Activated CD8-positive, alpha-beta memory T cell treated with anti-CD3 and anti-CD28 coated beads for 24 hours (primary cell): ENCODE measurements at regions not wholly inside any gene's neighbourhood (a gene's known extent, or its start where the extent isn't known, plus 50 kb on each side); places are given as distances from the start of the nearest gene placed in this dataset.
"Not testable (repeated sequence)": the region's sequence is repeated elsewhere in the genome, so short reads cannot be mapped to it uniquely, and the experiment has no call there.

Experiments used
- DNase-seq: peaks from one replicate; pipeline ENCODE4 v3.0.0-alpha.2; 2020

DNA sequence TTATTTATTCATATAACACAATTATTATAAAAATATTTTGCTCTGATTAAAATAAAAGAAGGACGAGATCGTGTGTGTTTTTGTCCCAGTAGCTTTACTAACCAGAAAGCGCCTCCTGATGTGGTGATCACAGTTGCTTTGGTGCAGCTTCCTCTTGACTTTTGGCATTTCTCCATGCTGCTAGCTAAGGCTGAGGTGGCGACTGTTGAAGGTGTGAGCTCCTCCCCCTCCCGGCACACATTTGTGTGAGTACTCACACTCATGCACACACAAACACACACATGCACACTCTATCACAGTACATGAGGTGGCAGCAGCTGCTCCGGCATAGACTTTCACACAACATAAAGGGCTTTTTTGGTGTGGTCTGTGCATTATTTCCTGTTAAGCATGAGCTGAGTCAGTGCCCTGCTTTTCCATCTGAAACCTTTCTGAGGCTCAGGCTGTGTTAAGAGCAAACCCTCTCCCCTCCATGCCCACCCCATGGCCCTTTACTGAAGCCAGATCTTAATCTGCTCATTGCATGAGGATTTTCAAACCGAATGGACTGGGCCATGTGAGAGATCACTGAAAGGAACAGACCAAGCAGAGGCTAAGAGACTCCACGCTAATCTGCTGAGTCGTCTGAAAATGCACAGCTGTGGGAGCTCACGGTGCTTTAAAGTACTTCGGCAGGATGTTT, 53.3 kb downstream of the FOXD4L1 start:
- DNase-seq = peak; percentile 77

DNA sequence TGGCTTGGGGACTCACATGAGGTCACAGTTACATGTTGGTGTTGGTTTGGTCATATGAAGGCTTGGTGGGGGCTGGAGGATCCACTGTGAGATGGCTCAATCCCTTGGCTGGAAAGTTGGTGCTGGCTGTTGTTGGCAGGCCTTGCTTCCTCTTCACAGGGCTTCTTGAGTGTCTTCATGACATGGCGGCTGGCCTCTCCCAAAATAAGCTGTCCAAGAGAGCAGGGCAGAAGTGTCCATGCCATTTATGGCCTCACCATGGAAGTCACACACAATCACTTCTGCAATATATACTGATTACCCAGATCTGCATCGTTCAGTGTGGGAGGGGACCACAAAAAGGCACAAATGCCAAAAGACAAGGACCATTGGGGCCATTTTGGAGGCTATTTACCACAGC, 61.4 kb downstream of the FOXD4L1 start:
- not testable (repeated sequence) for DNase-seq

DNA sequence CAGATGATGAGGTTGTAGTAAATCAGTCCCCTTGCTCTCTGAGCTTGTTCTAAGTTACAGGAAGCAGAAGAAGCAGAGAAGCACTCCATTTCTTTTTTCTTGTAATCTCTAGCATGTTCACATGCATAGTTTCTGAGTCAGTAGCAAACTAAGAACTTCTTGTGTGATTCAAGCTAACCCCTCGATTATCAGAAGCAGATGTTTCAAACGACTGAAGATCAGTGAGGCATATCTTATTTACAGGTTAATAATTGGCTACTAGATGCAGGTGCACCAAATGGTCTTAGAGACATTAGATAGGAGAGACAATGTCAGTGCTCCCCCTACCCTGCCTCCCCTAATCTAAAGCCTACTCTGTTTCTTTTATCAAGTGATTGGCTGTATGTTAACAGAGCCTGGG, 64.2 kb downstream of the FOXD4L1 start:
- DNase-seq = not testable (repeated sequence)

DNA sequence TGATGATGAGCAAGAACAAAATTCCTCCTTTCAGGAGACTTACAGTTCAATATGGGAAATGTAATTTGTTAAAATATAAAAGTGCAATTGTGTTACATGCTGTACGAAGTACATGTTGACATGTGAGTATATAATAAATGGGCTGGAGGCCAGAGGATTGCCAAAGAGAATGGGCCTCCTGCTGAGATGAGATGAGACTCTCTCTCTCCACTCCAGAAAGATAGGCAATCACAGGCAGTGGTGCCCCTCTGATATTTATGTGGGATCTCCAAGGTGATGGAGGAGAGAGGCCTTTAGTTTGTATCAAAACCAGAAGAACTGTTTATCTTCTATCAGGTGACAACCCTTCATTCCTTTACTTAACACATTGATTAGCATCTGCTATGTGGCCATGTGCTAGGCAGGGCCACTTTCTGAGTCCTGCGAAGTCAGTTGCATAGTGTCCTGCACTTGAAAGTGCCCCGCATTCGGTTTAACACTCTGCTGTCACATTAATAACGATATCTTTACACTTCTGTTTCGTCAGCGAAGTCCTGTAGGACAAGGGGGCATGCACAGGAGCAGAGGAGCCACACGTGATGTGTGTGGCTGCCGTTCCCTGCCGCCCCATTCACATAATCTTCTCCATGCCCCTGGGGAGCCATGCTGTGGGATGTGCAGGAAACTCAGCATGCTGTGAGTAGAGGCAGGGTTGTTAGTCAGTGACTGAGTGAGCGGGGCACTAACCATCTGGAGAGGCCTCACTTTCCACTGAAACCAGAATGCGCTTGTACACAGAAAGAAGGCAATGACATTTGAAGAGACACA, 60.2 kb upstream of the RABL2A start:
- DNase-seq = not testable (repeated sequence)

DNA sequence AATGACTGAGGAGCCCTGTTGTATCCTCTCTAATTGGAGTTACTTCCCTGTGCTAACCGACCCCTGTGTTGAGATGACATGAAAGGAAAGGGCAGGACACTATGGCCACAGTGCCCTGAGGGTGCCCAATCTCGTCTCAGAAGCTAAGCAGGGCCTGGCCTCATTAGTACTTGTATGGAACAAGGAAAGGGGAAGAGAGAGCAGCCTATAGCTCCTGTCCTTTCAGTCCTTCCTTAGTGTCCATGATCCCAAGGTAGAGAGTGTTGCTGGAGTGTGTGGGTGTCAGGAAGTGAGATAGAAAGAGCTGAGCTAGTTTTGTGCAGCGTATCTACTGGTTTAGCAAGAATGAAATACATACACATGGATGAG, 59.6 kb upstream of the RABL2A start:
- not testable (repeated sequence) for DNase-seq

DNA sequence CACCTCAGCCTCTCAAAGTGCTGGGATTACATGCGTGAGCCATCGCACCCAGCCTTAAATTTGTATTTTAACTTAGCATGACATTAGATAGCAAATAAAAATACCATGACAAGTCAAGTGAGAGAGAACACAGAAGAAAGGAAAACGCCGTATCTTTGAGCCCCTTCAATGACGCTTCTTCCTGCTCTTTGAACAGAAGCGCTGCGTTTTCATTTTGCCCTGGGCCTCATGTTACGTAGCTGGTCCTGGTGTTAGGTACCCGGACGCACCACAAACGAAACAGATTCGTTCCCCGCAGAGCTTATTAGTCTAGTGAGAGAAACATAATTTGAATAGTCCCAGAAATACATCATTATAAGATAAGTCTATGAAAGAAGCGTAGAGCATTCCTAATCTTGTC, 58.8 kb upstream of the RABL2A start:
- DNase-seq = not testable (repeated sequence)

DNA sequence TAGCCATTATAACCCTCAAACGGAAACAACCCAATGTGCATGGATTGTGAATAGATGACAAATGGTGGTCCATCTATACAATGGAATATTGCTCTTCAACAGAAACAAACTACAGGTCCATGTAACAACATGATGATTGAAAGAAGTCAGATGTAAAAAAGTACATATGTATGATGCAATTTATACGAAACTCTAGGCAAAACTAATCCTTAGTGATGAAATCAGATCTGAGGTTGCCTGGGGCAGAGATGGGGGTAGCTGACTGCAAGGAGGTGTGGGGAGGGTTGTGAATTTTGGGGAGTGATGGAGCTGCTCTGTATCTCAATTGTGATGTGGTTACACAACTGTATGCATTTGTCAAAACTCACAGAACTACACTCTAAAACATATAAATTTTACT, 57.0 kb upstream of the RABL2A start:
- DNase-seq = not testable (repeated sequence)

DNA sequence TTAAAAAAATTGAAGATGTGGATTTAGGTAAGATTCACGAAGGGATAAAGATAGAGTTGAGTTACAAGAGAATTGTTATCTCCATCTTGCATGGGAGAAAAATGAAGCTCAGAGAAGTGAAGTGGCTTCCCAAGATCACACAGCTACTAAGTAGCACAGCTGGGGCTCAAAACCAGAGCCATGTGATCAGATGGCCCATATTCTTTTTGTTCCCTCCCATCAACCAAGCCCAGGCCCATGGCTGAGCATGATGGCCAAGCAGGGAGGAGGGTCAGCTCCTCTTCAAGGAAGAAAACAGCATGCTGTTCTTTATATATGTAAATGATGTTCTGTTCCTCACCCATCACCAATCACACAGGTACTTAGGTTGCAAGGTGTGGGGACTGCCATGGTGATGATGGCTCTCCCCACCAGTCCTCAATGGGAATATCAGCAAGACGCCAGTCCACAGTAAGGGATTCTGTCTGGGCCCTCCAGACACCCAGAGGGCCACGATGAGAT, 56.5 kb upstream of the RABL2A start:
- not testable (repeated sequence) for DNase-seq

DNA sequence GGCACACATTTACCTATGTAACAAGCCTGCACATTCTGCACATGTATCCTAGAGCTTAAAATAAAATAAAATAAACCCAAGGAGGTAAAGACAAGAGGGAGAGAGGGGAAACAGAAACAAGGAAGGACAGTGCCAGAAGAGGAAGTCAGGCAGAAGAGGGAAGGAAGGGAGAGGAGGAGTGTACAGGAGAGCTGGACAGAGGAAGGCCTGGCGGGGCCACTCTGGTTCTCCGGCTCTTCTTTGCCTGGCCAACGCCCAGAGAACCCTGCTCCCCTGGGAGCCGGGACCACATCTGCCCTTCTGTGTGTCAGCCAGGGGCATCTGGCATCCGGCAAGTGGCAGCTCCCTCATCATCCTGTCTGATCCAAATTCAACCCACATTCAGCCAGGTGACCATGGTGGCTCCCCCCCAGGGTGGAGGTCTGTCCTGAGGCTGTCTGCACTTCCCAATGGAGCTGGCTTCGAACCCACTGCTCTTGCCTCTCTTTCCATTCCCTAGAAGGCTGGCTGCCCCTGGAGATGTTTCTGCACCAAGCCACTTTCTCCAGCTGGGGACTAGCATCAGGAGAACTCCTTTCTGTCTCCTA, 55.5 kb upstream of the RABL2A start:
- not testable (repeated sequence) for DNase-seq

DNA sequence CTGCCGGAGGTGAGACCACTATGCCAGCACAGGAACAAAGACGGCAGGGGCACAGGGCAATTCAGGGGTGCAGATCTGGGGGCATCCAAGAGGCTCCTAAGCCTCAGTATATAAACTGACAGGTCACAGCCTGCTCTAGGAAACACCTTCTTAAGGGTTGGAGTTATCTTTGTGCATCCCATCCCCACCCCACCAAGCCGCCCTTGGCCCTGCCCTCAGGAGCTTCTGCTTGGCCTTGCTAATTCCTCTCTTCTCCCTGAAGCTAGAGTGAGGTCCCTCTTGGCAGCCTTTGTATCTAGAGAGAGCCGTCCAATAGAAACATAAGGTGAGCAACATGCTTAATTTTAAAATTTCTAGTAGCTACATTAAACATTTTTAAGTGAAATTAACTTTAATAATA, 51.3 kb upstream of the RABL2A start:
- DNase-seq = not testable (repeated sequence)

DNA sequence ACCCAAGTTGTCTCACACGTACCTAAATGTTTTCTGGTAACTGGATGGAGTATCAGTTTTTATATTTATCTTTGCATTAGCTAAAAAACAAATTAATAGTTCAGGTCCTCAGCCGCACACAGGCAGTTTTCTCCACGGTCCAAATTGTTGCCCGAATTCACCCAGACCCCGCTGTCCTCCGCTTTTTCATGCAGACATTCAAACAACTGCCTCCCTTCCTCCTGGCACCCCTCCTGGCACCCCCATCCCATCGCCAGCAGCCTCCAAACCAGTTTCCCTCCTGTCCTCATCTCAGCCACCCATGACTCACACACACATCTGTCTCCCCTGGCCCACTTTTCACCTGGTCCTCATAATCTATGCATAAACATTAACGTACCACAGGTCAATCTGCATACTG, 50.7 kb upstream of the RABL2A start:
- not testable (repeated sequence) for DNase-seq
